Pancreas (tissue), 10 donors: ENCODE measurements at regions not wholly inside any gene's neighbourhood (a gene's known extent, or its start where the extent isn't known, plus 50 kb on each side); places are given as distances from the start of the nearest gene placed in this dataset.

Source experiments
- ATAC-seq, 4 donors: fragments of 200-7000 bp; cut with Tn5 transposase; one replicate each; pipeline versions ENCODE4 v1.8.0 to v1.9.1; 2020; ENCODE audit warnings: mild to moderate bottlenecking in 4 of 4, moderate library complexity in 4 of 4
- DNase-seq, 6 donors: peaks; one replicate each; pipeline ENCODE4 v3.0.0-alpha.2; 2020
- FAIRE-seq: peaks from 2 replicates; lab custom pipeline; 2012; peaks lifted over from hg19 to GRCh38; lab: Jason Lieb, UNC
- H3K27ac ChIP-seq, 4 donors: fragments of 200-600 bp; sonication (generic); 1 replicate in 3 of 4; 2 replicates in 1 of 4; pipeline versions ENCODE4 v1.5.0 to v1.8.0; 2020
- H3K27me3 ChIP-seq, 4 donors: fragments of 200-600 bp; one replicate each; pipeline ENCODE4 v1.8.0; 2021
- H3K36me3 ChIP-seq, 3 donors: fragments of 200-600 bp; sonication (generic) in 1 of 3; one replicate each; pipeline versions ENCODE4 v1.5.0 to v1.8.0; 2020 to 2021
- H3K4me1 ChIP-seq, 3 donors: fragments of 200-600 bp; one replicate each; pipeline ENCODE4 v1.8.0; 2021
- H3K4me3 ChIP-seq, 4 donors: fragments of 200-600 bp; sonication (generic) in 2 of 4; one replicate each; pipeline versions ENCODE4 v1.5.0 to v1.8.0; 2020 to 2021
- H3K9me3 ChIP-seq, 4 donors: fragments of 200-600 bp; one replicate each; pipeline ENCODE4 v1.8.0; 2021
- WGBS, 2 donors: extraction: QIAGEN DNeasy Blood & Tissue Kit; methylation state at CpG; one replicate each; pipeline ENCODE4 v1.1.7; 2013; 5-methylcytosine and 5-hydroxymethylcytosine counted together
- intact Hi-C, 3 donors: fragments of 100-400 bp; cut with DNase I; formaldehyde crosslinking; loops; one replicate each; pipeline versions ENCODE4 v1.11.1 to v1.14.2; 2022
- TF ChIP-seq, protein P1 (sequence below), 4 donors: fragments of 200-600 bp; sonication (generic) in 3 of 4; IDR thresholded peaks; one replicate each; pipeline versions ENCODE4 v1.5.0 to v1.8.0; 2021; ENCODE audit warnings: antibody characterized with exemption in 4 of 4
- donor health status: healthy with polysubstance abuse.
- donor health status: DM: no; HTN: no; CAD: no; lungs with moderate emphysema.
- donor health status: DM: no; HTN: no; CAD: no.
- donor health status: control.
- donor health status: control.
- donor health status: Bipolar disorder and iron deficiency.
- donor health status: DM: yes; HTN: yes; CAD: no.
- donor health status: DM: no; HTN: no; CAD: no.
- donor health status: DM: no; HTN: no; CAD: no.
- donor health status: DM: yes; HTN: yes; CAD: no.

DNA sequence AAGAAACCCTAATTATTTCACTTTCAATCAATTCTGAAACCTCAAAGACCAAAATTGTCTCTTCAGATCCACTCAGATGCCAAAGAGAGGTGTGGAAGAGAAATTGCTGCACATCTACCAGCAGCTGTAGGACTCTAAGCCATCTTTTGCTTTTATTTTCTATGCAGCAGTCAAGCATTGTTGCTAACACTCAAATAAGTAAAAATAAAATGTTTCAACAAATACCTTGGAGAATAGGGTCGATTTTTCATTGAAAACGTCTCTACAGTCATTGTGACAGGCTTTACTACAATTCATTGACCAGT lies 66.4 kb upstream of the CFAP20DC start:
- no peaks in the 10 kb centered on the region for H3K36me3 ChIP-seq
- no peak overlapping the region for H3K27ac ChIP-seq
- FAIRE-seq = no peak
- intact Hi-C loops = no loop called here
- H3K27me3 ChIP-seq = no peaks in the 10 kb centered on the region
- WGBS, 2 donors = 47 to 49% methylated on average over 2 of the region's 2 CpGs
- TF ChIP-seq, protein P1, sequence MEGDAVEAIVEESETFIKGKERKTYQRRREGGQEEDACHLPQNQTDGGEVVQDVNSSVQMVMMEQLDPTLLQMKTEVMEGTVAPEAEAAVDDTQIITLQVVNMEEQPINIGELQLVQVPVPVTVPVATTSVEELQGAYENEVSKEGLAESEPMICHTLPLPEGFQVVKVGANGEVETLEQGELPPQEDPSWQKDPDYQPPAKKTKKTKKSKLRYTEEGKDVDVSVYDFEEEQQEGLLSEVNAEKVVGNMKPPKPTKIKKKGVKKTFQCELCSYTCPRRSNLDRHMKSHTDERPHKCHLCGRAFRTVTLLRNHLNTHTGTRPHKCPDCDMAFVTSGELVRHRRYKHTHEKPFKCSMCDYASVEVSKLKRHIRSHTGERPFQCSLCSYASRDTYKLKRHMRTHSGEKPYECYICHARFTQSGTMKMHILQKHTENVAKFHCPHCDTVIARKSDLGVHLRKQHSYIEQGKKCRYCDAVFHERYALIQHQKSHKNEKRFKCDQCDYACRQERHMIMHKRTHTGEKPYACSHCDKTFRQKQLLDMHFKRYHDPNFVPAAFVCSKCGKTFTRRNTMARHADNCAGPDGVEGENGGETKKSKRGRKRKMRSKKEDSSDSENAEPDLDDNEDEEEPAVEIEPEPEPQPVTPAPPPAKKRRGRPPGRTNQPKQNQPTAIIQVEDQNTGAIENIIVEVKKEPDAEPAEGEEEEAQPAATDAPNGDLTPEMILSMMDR (IDR thresholded peaks at IDR 0.05) = no peak
- no peak overlapping the region for H3K4me3 ChIP-seq
- H3K4me1 ChIP-seq = no peaks in the 10 kb centered on the region
- H3K9me3 ChIP-seq = no peaks in the 10 kb centered on the region
- DNase-seq = no peak
- no peak for ATAC-seq

DNA sequence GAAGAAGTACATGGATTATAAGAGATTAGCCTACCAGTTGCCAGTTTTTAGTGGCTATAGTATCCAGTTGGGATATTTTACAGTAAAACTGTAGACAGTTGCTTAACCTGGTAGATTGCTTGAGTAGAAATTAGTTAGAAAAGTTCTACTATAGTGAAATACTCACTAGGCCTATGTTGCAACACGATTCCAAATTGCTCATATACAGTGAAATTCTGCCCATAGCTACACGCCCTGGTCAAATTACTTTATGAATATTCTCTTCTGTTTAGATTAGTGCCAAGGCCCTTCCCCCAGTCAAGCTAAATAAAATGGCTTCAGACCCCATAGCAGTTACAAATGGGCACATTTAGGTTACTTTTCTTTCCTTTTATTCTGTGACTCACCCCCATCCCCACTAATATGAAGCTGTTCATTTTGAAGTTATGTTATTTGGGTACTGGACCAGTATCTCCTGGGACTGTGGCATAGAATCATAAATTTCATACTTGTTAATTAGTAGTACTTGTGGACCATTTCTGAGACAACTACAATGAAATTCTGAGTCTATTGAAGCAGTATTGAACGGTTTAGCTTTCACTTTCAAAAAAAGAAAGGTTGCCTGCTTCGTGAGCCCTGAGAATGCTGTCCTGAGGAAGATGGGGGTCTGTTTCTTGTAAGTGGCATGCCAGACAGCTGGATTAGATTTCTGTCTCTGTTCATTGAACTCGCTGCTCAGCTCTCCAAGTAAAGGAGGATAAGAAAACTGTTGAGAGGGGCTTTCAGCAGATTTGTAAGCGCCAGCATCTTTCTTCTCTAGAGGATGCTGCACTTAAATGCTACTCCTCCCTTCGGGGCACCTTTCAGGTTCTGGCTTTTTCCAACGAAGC lies 65.8 kb upstream of the CFAP20DC start:
- intact Hi-C loops = no loop called here
- no peak overlapping the region for H3K4me3 ChIP-seq
- TF ChIP-seq, protein P1 (IDR thresholded peaks at IDR 0.05) = no peak
- H3K27me3 ChIP-seq = no peaks in the 10 kb centered on the region
- no peaks in the 10 kb centered on the region for H3K36me3 ChIP-seq
- no peaks in the 10 kb centered on the region for H3K4me1 ChIP-seq
- ATAC-seq (no peak), DNase-seq (no peak), FAIRE-seq (no peak)
- 70 to 78% methylated on average over 8 of the region's 8 CpGs for WGBS, 2 donors
- no peaks in the 10 kb centered on the region for H3K9me3 ChIP-seq
- H3K27ac ChIP-seq = no peak overlapping the region

DNA sequence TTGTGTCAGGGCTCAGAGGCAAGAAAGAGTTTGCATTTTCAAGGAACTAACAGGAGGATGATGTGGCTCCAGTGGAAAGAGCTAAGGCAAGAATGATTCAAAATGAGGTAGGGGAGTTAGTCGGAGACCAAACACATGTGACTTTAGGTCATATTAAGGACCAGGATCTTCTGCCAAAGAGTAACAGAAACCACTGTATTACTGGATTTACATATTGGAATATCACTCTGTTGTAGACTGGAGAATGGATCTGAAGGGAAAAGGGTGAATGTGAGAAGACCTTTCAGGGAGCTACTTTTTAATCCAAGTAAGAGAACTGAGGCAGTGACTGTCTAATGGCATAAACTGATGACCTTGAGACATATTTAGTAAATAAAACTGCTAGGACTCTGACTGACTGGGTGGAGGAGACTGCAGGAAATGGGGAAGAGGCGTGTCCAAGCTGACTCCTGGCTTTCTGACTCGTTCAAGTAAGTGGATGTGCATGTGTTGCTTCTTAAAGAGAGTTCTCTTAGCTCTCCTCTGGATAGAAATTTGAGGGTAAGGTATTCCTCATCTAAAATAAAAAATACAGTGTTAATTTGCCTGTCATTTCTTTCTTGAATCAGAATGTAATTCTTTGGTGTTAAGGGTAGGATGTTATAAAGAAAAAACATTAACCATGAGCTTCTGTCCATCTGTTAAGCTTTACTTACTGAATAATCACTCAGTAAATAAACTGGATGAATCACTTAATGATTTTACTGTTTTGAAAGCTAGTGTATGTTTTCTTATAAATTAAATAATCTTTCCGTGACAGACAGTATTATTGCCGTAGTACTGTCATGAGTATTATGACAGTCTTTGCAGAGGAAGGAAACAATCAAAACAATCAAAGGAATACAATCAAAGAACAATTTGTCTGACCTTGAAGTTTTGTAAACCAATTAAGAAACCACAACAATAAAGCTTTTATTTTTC lies 58.3 kb upstream of the CFAP20DC start:
- Histone ChIP-seq H3K27ac (no peak overlapping the region), H3K9me3 (no peaks in the 10 kb centered on the region), H3K4me3 (no peak overlapping the region), H3K27me3 (no peaks in the 10 kb centered on the region), H3K4me1 (peaks cover 0 to 4% (median 0%) of the 10 kb centered on the region in 3 donors), H3K36me3 (no peaks in the 10 kb centered on the region)
- WGBS, 2 donors = 58% methylated on average over 5 of the region's 5 CpGs
- no peak for DNase-seq
- intact Hi-C loops = no loop called here
- FAIRE-seq = no peak
- TF ChIP-seq, protein P1 (IDR thresholded peaks at IDR 0.05) = no peak
- ATAC-seq = no peak

DNA sequence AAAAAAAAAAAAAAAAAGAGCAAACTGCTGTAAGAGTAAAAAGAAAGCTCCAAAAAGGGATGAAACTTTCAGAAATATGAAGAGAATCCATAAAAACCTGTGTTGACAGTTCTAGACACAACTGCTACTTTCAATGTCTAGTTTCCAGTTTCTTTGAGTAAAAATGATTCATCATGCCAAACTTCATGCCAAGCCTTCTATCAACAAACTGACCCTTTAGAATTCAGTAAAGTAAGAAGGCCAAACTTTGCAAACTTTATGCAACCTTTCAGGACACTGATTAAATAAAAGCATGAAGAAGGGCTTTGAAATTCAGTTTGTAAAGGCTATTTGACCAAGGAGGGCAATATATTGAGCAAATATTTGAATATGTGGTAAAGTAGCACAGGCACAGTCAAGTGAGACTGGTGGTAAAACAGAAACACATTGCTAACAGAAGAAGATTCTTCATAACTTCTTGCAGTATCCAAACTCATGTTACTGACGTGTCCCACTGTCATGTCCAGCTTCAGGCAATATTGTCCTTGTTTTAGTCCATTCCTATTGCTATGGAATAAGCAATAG lies 56.3 kb upstream of the CFAP20DC start:
- FAIRE-seq (no peak), DNase-seq (no peak), ATAC-seq (no peak)
- H3K27me3 ChIP-seq = no peaks in the 10 kb centered on the region
- H3K9me3 ChIP-seq = no peaks in the 10 kb centered on the region
- intact Hi-C loops = no loop called here
- H3K4me3 ChIP-seq = no peak overlapping the region
- peaks cover 0 to 4% (median 0%) of the 10 kb centered on the region in 3 donors for H3K4me1 ChIP-seq
- TF ChIP-seq, protein P1 (IDR thresholded peaks at IDR 0.05) = no peak
- WGBS, 2 donors = 91 to 96% methylated on average over 1 of the region's 1 CpG
- no peak overlapping the region for H3K27ac ChIP-seq
- no peaks in the 10 kb centered on the region for H3K36me3 ChIP-seq
